H9 (cell line): ENCODE measurements at regions not wholly inside any gene's neighbourhood (a gene's known extent, or its start where the extent isn't known, plus 50 kb on each side); places are given as distances from the start of the nearest gene placed in this dataset.

Experiments used
- DNase-seq: peaks from one replicate; pipeline ENCODE4 v3.0.0-alpha.2; 2017
- H2AFZ ChIP-seq: one replicate; pipeline ENCODE4 v1.6.1; 2013; ENCODE audit warnings: mild to moderate bottlenecking, low read length, control low read depth, moderate library complexity
- H2AK5ac ChIP-seq: 2 replicates; pipeline ENCODE4 v1.6.1; 2013; ENCODE audit warnings: low read length, control low read depth, mixed read lengths; ENCODE audit not compliant: insufficient read length
- H2BK120ac ChIP-seq: one replicate; pipeline ENCODE4 v1.6.1; 2013; ENCODE audit warnings: low read depth, mild to moderate bottlenecking, low read length, control low read depth, inconsistent platforms; ENCODE audit not compliant: poor library complexity, severe bottlenecking
- H2BK12ac ChIP-seq: 2 replicates; pipeline ENCODE4 v1.6.1; 2013; ENCODE audit warnings: low read length, control low read depth, mixed read lengths, low read depth; ENCODE audit not compliant: insufficient read length
- H2BK15ac ChIP-seq: 2 replicates; pipeline ENCODE4 v1.6.1; 2013; ENCODE audit warnings: low read depth, low read length, control low read depth
- H2BK20ac ChIP-seq: one replicate; pipeline ENCODE4 v1.6.1; 2013; ENCODE audit warnings: low read depth, mild to moderate bottlenecking, low read length, control low read depth, inconsistent platforms; ENCODE audit not compliant: poor library complexity, severe bottlenecking
- H2BK5ac ChIP-seq: 2 replicates; pipeline ENCODE4 v1.6.1; 2013; ENCODE audit warnings: low read length, control low read depth, mixed read lengths; ENCODE audit not compliant: insufficient read length
- H3K14ac ChIP-seq: 2 replicates; pipeline ENCODE4 v1.6.1; 2013; ENCODE audit warnings: low read length, control low read depth; ENCODE audit not compliant: insufficient read depth
- H3K18ac ChIP-seq: 2 replicates; pipeline ENCODE4 v1.6.1; 2013; ENCODE audit warnings: low read depth, mild to moderate bottlenecking, mixed read lengths, low read length, control low read depth; ENCODE audit not compliant: insufficient read length
- H3K23ac ChIP-seq: 2 replicates; pipeline ENCODE4 v1.6.1; 2013; ENCODE audit warnings: low read length, control low read depth, mixed read lengths, low read depth; ENCODE audit not compliant: insufficient read length
- H3K23me2 ChIP-seq: 2 replicates; pipeline ENCODE4 v1.6.1; 2013; ENCODE audit warnings: low read depth, mild to moderate bottlenecking, mixed read lengths, low read length, control low read depth; ENCODE audit not compliant: insufficient read length, poor library complexity, severe bottlenecking
- H3K27ac ChIP-seq: 2 replicates; pipeline ENCODE4 v1.5.1; 2013; ENCODE audit warnings: low read length, control low read depth, mixed read lengths, low read depth; ENCODE audit not compliant: insufficient read length
- H3K27me3 ChIP-seq: 2 replicates; pipeline ENCODE4 v1.6.1; 2013; ENCODE audit warnings: low read length, control low read depth, inconsistent platforms; ENCODE audit not compliant: insufficient read depth
- H3K4ac ChIP-seq: 2 replicates; pipeline ENCODE4 v1.6.1; 2013; ENCODE audit warnings: low read depth, mild to moderate bottlenecking, control low read depth, inconsistent platforms, low read length, moderate library complexity
- H3K4me1 ChIP-seq: 2 replicates; pipeline ENCODE4 v1.6.1; 2013; ENCODE audit warnings: low read length, control low read depth, inconsistent platforms; ENCODE audit not compliant: insufficient read depth
- H3K4me2 ChIP-seq: 2 replicates; pipeline ENCODE4 v1.6.1; 2013; ENCODE audit warnings: low read length, control low read depth, mixed read lengths; ENCODE audit not compliant: insufficient read length, insufficient read depth
- H3K56ac ChIP-seq: 2 replicates; pipeline ENCODE4 v1.6.1; 2013; ENCODE audit warnings: low read depth, mild to moderate bottlenecking, mixed read lengths, low read length, control low read depth; ENCODE audit not compliant: insufficient read length
- H3K79me1 ChIP-seq: 2 replicates; pipeline ENCODE4 v1.6.1; 2013; ENCODE audit warnings: low read depth, mild to moderate bottlenecking, moderate library complexity, low read length, control low read depth, inconsistent platforms; ENCODE audit not compliant: insufficient read depth, poor library complexity, severe bottlenecking
- H3K79me2 ChIP-seq: 2 replicates; pipeline ENCODE4 v1.6.1; 2013; ENCODE audit warnings: low read length, control low read depth, inconsistent platforms; ENCODE audit not compliant: insufficient read depth
- H3K9ac ChIP-seq: 2 replicates; pipeline ENCODE4 v1.6.1; 2013; ENCODE audit warnings: low read length, control low read depth, mixed read lengths; ENCODE audit not compliant: insufficient read length; ENCODE audit errors: extremely low read depth
- H3K9me3 ChIP-seq: one replicate; pipeline ENCODE4 v1.6.1; 2013; ENCODE audit warnings: low read depth, low read length, inconsistent platforms; ENCODE audit not compliant: control insufficient read depth
- H3T11ph ChIP-seq: one replicate; pipeline ENCODE4 v1.6.1; 2013; ENCODE audit warnings: mild to moderate bottlenecking, low read length, control low read depth, inconsistent platforms
- H4K20me1 ChIP-seq: one replicate; pipeline ENCODE4 v1.6.1; 2013; ENCODE audit not compliant: control insufficient read depth, insufficient read length, insufficient read depth
- H4K5ac ChIP-seq: 2 replicates; pipeline ENCODE4 v1.6.1; 2013; ENCODE audit warnings: low read depth, mild to moderate bottlenecking, mixed read lengths, low read length, control low read depth; ENCODE audit not compliant: insufficient read length
- H4K8ac ChIP-seq: replicated peaks from 2 replicates; pipeline ENCODE4 v1.6.1; 2013; ENCODE audit warnings: low read length, control low read depth, mixed read lengths, low read depth; ENCODE audit not compliant: insufficient read length
- H4K91ac ChIP-seq: 2 replicates; pipeline ENCODE4 v1.6.1; 2013; ENCODE audit warnings: low read depth, mild to moderate bottlenecking, moderate library complexity, mixed read lengths, low read length, control low read depth; ENCODE audit not compliant: insufficient read length
- H3K27ac Mint-ChIP-seq, 3 experiments: 2 replicates in 2 of 3; 3 replicates in 1 of 3; pipeline ENCODE4 v1.8.0; 2020 to 2021; ENCODE audit warnings: mixed read lengths in 3 of 3, mild to moderate bottlenecking in 1 of 3, moderate library complexity in 1 of 3
- H3K27me3 Mint-ChIP-seq: 2 replicates; pipeline ENCODE4 v1.8.0; 2021; ENCODE audit warnings: low read depth, mild to moderate bottlenecking, moderate library complexity, mixed read lengths
- H3K36me3 Mint-ChIP-seq, 3 experiments: 2 replicates in 2 of 3; 3 replicates in 1 of 3; pipeline ENCODE4 v1.8.0; 2020 to 2021; ENCODE audit warnings: low read depth in 3 of 3, mixed read lengths in 3 of 3; ENCODE audit not compliant: insufficient read depth in 1 of 3
- H3K4me1 Mint-ChIP-seq, 2 experiments: 2 replicates each; pipeline ENCODE4 v1.8.0; 2020; ENCODE audit warnings: mixed read lengths in 2 of 2
- H3K4me3 Mint-ChIP-seq, 2 experiments: 2 replicates in 1 of 2; 3 replicates in 1 of 2; pipeline ENCODE4 v1.8.0; 2020 to 2021; ENCODE audit warnings: mild to moderate bottlenecking in 2 of 2, mixed read lengths in 2 of 2, moderate library complexity in 1 of 2
- H3K9me3 Mint-ChIP-seq, 2 experiments: 2 replicates in 1 of 2; 3 replicates in 1 of 2; pipeline ENCODE4 v1.8.0; 2020; ENCODE audit warnings: mild to moderate bottlenecking in 2 of 2, mixed read lengths in 2 of 2, moderate library complexity in 1 of 2
- WGBS: extraction: QIAGEN DNeasy Blood & Tissue Kit; methylation state at CpG from one replicate; pipeline ENCODE4 v1.1.7; 2013; ENCODE audit warnings: missing lambda C conversion rate, low lambda C conversion rate, mixed read lengths; ENCODE audit not compliant: insufficient read length; ENCODE audit errors: extremely low coverage; 5-methylcytosine and 5-hydroxymethylcytosine counted together
- TF ChIP-seq, protein P1 (sequence below): fragments of 200-600 bp; sonication (generic); conservative IDR thresholded peaks from 3 replicates; pipeline ENCODE4 v1.8.0; 2021; ENCODE audit warnings: antibody characterized with exemption, mild to moderate bottlenecking

DNA sequence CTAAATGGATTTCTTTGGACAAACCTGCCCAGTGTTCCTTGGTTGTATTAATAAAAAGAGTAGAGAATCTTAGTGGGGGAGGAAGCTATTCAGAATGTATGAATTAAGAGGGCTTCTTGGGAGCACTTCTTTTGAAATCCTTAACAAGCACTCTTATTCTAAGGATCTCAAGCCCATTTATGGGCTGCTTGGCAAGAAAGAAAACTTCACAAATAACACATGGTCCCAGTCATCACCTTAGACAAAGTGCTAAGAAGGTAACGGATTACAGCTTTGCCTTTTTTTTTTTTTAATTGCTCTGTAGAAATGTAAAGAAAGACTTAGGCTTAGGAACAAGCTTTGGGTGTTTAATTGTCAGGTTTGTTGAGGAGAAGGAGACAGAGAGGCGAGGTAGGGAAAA lies 76.6 kb upstream of the IPO9 start:
- H3K27me3 Mint-ChIP-seq = no peaks in the 10 kb centered on the region; the same call in 1 of the 2 replicates
- Histone ChIP-seq H3T11ph (no peak overlapping the region), H3K4me1 (peaks cover 26% of the 10 kb centered on the region; the same call in 1 of the 2 replicates), H3K79me2 (peaks cover 5% of the 10 kb centered on the region; the same call in 1 of the 2 replicates), H2AK5ac (no peak overlapping the region), H2BK15ac (no peak overlapping the region), H3K18ac (no peak overlapping the region), H3K9ac (no peak overlapping the region), H4K8ac (no peak overlapping the region), H2BK120ac (no peak overlapping the region), H3K23ac (no peak overlapping the region), H2AFZ (no peak overlapping the region), H3K14ac (no peak overlapping the region), H3K4me2 (no peak overlapping the region), H4K5ac (no peak overlapping the region), H2BK12ac (no peak overlapping the region), H3K79me1 (no peaks in the 10 kb centered on the region), H3K27me3 (no peaks in the 10 kb centered on the region), H4K20me1 (no peaks in the 10 kb centered on the region), H2BK20ac (no peak overlapping the region), H4K91ac (no peak overlapping the region), H3K23me2 (no peaks in the 10 kb centered on the region), H3K56ac (no peak overlapping the region), H3K27ac (no peak overlapping the region), H2BK5ac (no peak overlapping the region), H3K4ac (no peak overlapping the region), H3K9me3 (no peaks in the 10 kb centered on the region)
- peak overlapping the region in 2 of 3 experiments; percentile 25 to 75; a peak in 5 of 7 replicates for H3K27ac Mint-ChIP-seq
- DNase-seq = no peak
- no peaks in the 10 kb centered on the region for H3K9me3 Mint-ChIP-seq
- peak overlapping the region in 1 of 2 experiments; percentile 45; a peak in 2 of 5 replicates for H3K4me3 Mint-ChIP-seq
- TF ChIP-seq, protein P1, sequence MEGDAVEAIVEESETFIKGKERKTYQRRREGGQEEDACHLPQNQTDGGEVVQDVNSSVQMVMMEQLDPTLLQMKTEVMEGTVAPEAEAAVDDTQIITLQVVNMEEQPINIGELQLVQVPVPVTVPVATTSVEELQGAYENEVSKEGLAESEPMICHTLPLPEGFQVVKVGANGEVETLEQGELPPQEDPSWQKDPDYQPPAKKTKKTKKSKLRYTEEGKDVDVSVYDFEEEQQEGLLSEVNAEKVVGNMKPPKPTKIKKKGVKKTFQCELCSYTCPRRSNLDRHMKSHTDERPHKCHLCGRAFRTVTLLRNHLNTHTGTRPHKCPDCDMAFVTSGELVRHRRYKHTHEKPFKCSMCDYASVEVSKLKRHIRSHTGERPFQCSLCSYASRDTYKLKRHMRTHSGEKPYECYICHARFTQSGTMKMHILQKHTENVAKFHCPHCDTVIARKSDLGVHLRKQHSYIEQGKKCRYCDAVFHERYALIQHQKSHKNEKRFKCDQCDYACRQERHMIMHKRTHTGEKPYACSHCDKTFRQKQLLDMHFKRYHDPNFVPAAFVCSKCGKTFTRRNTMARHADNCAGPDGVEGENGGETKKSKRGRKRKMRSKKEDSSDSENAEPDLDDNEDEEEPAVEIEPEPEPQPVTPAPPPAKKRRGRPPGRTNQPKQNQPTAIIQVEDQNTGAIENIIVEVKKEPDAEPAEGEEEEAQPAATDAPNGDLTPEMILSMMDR = no peak
- peaks cover 58 to 73% of the 10 kb centered on the region in 2 experiments for H3K4me1 Mint-ChIP-seq
- no peaks in the 10 kb centered on the region for H3K36me3 Mint-ChIP-seq
- no CpG with 5 or more reads among the region's 2 CpGs for whole genome bisulfite sequencing
